Sigmoid colon (tissue), 4 donors: ENCODE measurements at regions not wholly inside any gene's neighbourhood (a gene's known extent, or its start where the extent isn't known, plus 50 kb on each side); places are given as distances from the start of the nearest gene placed in this dataset.
"Not testable (repeated sequence)": the region's sequence is repeated elsewhere in the genome, so short reads cannot be mapped to it uniquely, and the experiment has no call there.

Experiments used
- CTCF ChIP-seq, 4 experiments: fragments of 450-650 bp in 3 of 4; fragments of 200-600 bp in 1 of 4; IDR thresholded peaks; one replicate each; pipeline ENCODE4 v1.5.1; 2016 to 2019; ENCODE audit warnings: antibody characterized with exemption in 4 of 4, mild to moderate bottlenecking in 3 of 4, moderate library complexity in 2 of 4
- POLR2AphosphoS5 ChIP-seq, 4 donors: sonication (generic); formaldehyde crosslinking; IDR thresholded peaks; one replicate each; pipeline ENCODE4 v1.6.1; 2017; ENCODE audit warnings: antibody characterized with exemption in 4 of 4

GRCh38 chr16:52104993-52105392 is 441.9 kb downstream of the TOX3 start:
- TF ChIP-seq CTCF, POLR2AphosphoS5 (IDR thresholded peaks at IDR 0.05): not testable (repeated sequence)
